Duodenal mucosa (tissue), 2 donors: ENCODE measurements at regions not wholly inside any gene's neighbourhood (a gene's known extent, or its start where the extent isn't known, plus 50 kb on each side); places are given as distances from the start of the nearest gene placed in this dataset.

ENCODE experiments used
- H3K27ac ChIP-seq: one replicate; pipeline ENCODE4 v1.7.0; 2013; ENCODE audit warnings: low read depth, low read length
- H3K27me3 ChIP-seq, 2 donors: one replicate each; pipeline ENCODE4 v1.7.0; 2013; ENCODE audit warnings: low read length in 2 of 2, control low read depth in 1 of 2; ENCODE audit not compliant: insufficient read depth in 2 of 2, control insufficient read depth in 1 of 2
- H3K36me3 ChIP-seq, 2 donors: one replicate each; pipeline ENCODE4 v1.7.0; 2013; ENCODE audit warnings: low read length in 2 of 2, control low read depth in 1 of 2; ENCODE audit not compliant: insufficient read depth in 2 of 2, control insufficient read depth in 1 of 2
- H3K4me1 ChIP-seq, 2 donors: one replicate each; pipeline ENCODE4 v1.7.0; 2013; ENCODE audit warnings: low read length in 2 of 2, control low read depth in 1 of 2; ENCODE audit not compliant: insufficient read depth in 2 of 2, control insufficient read depth in 1 of 2
- H3K4me3 ChIP-seq, 2 donors: one replicate each; pipeline ENCODE4 v1.7.0; 2013; ENCODE audit warnings: low read length in 2 of 2, low read depth in 1 of 2
- H3K9ac ChIP-seq, 2 donors: one replicate each; pipeline ENCODE4 v1.7.0; 2013; ENCODE audit warnings: low read length in 2 of 2, low read depth in 1 of 2
- H3K9me3 ChIP-seq, 2 donors: one replicate each; pipeline ENCODE4 v1.7.0; 2013; ENCODE audit warnings: low read length in 2 of 2, control low read depth in 1 of 2; ENCODE audit not compliant: control insufficient read depth in 1 of 2

- Histone ChIP-seq H3K27me3 (no peaks in the 10 kb centered on the region), H3K4me3 (no peak overlapping the region), H3K36me3 (no peaks in the 10 kb centered on the region), H3K27ac (no peak overlapping the region), H3K4me1 (no peaks in the 10 kb centered on the region), H3K9ac (no peak overlapping the region), H3K9me3 (no peaks in the 10 kb centered on the region)
These were observed 473.1 kb upstream of the FANCL start for GRCh38 chr2:58714238-58714637.

- H3K27ac ChIP-seq = no peak overlapping the region
- H3K4me1 ChIP-seq = no peaks in the 10 kb centered on the region
- H3K4me3 ChIP-seq = no peak overlapping the region
- no peaks in the 10 kb centered on the region for H3K27me3 ChIP-seq
- H3K36me3 ChIP-seq = no peaks in the 10 kb centered on the region
- H3K9ac ChIP-seq = no peak overlapping the region
- no peaks in the 10 kb centered on the region for H3K9me3 ChIP-seq
These were observed 469.7 kb upstream of the FANCL start for GRCh38 chr2:58710795-58711279.

DNA sequence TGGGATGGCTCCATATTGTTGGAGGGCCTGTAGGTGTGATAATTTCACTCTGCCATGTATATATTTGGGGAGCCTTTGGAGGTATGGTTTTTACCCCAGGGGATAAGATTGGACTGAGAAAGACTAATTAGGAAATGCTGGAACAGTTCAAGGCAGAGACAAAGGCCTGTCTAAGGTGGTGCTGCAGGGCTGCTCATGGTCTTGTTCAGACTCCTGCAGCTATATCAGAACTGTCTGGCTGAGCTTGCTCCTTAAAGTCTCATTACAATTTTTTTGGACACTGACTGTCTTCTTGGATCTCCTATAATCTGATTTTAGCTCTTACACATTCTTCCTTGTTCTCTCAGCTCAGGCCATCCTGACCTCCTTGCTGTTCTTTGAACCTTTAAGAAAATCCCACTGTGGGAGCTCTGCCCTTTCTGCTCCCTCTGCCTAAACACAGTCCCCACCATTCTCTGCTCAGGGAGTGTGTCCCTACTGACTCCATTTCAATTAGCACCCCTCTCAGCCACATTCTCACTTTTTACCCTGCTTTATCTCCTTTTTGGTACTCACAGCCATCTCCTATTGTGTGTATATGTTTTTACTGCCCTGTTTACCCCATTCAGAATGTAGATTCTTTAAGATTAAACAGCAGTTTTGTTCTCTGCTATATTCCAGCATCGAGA lies 468.7 kb upstream of the FANCL start:
- no peaks in the 10 kb centered on the region for H3K36me3 ChIP-seq
- H3K27me3 ChIP-seq = no peaks in the 10 kb centered on the region
- no peaks in the 10 kb centered on the region for H3K9me3 ChIP-seq
- no peak overlapping the region for H3K9ac ChIP-seq
- no peak overlapping the region for H3K27ac ChIP-seq
- H3K4me3 ChIP-seq = no peak overlapping the region
- H3K4me1 ChIP-seq = no peaks in the 10 kb centered on the region

DNA sequence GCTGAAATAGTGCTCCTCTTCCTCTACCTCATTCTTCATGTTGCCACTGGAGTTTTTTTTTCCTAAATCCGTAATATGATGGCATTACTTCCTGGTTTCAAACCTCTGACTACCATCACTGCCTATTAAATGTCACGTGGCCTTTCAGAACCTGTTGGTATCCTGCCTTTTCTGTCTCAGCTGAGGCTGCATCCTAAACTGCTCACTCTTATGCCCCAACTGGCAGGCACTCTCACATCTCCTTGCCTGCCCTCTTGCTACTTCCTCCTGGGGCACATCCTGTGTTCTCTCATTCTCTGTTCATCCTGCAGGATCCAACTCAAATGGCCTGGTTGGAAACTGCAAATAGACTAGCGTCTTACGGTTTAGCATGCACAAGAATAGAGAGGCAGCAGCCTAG lies 468.1 kb upstream of the FANCL start:
- Histone ChIP-seq H3K36me3 (no peaks in the 10 kb centered on the region), H3K27me3 (no peaks in the 10 kb centered on the region), H3K4me3 (no peak overlapping the region), H3K9me3 (no peaks in the 10 kb centered on the region), H3K27ac (no peak overlapping the region), H3K4me1 (no peaks in the 10 kb centered on the region), H3K9ac (no peak overlapping the region)

DNA sequence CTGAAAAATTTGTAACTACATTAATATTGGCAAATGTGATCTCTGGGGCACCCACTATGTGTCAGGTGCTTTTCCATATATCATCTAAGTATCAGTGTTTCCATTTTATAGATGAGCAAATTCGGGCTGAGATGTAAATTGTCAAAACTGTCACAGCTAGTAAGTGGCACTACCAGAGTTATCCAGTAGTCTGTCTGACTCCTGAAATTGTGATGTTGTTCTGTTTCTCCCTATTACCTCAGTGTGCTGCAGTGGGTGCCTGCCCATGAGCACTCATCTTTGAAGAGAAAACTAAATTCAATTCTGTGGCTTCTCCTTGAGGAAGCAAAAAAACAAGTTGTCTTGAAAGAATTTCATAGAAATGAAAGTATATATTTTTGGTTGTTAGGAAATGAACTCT lies 467.4 kb upstream of the FANCL start:
- H3K4me1 ChIP-seq = no peaks in the 10 kb centered on the region
- no peak overlapping the region for H3K4me3 ChIP-seq
- no peaks in the 10 kb centered on the region for H3K36me3 ChIP-seq
- no peaks in the 10 kb centered on the region for H3K27me3 ChIP-seq
- H3K9me3 ChIP-seq = no peaks in the 10 kb centered on the region
- no peak overlapping the region for H3K9ac ChIP-seq
- no peak overlapping the region for H3K27ac ChIP-seq

- Histone ChIP-seq H3K27me3 (no peaks in the 10 kb centered on the region), H3K4me3 (no peak overlapping the region), H3K4me1 (no peaks in the 10 kb centered on the region), H3K9me3 (no peaks in the 10 kb centered on the region), H3K27ac (no peak overlapping the region), H3K36me3 (no peaks in the 10 kb centered on the region), H3K9ac (no peak overlapping the region)
These were observed 461.3 kb upstream of the FANCL start for GRCh38 chr2:58702302-58702885.

GRCh38 chr2:58701688-58702301 lies 460.7 kb upstream of the FANCL start:
- no peak overlapping the region for H3K9ac ChIP-seq
- no peaks in the 10 kb centered on the region for H3K27me3 ChIP-seq
- H3K9me3 ChIP-seq = no peaks in the 10 kb centered on the region
- H3K4me1 ChIP-seq = no peaks in the 10 kb centered on the region
- H3K4me3 ChIP-seq = no peak overlapping the region
- H3K36me3 ChIP-seq = no peaks in the 10 kb centered on the region
- no peak overlapping the region for H3K27ac ChIP-seq

GRCh38 chr2:58700591-58700990 lies 459.5 kb upstream of the FANCL start:
- Histone ChIP-seq H3K36me3 (no peaks in the 10 kb centered on the region), H3K9ac (no peak overlapping the region)

DNA sequence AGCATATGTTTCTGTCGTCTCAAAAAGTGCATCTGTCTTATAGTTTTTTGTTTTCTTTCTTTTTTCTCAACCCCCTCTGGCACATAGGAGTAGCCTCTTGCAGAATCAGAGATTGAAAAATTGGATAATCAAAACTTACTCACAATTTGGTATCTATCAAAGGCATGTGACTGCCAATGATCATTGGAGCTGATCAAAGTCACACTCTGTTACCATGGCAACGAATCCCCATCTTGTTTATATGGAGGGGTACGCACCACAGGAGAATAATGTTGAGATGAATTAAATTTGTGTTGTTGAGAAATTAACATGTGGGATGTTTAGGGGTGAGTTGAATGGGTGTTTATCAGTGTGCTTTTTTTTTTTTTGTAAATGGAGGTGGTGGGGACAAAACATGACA lies 458.3 kb upstream of the FANCL start:
- Histone ChIP-seq H3K27ac (no peak overlapping the region), H3K9ac (no peak overlapping the region), H3K27me3 (no peaks in the 10 kb centered on the region), H3K36me3 (no peaks in the 10 kb centered on the region), H3K4me3 (no peak overlapping the region), H3K9me3 (no peaks in the 10 kb centered on the region), H3K4me1 (no peaks in the 10 kb centered on the region)

More at GRCh38 chr2:58700591-58700990, 459.5 kb upstream of the FANCL start:
- Histone ChIP-seq H3K4me3 (no peak overlapping the region), H3K4me1 (no peaks in the 10 kb centered on the region), H3K27me3 (no peaks in the 10 kb centered on the region), H3K27ac (no peak overlapping the region), H3K9me3 (no peaks in the 10 kb centered on the region)

GRCh38 chr2:58698620-58699019 lies 457.5 kb upstream of the FANCL start:
- Histone ChIP-seq H3K27ac (no peak overlapping the region), H3K9ac (no peak overlapping the region), H3K36me3 (no peaks in the 10 kb centered on the region), H3K9me3 (no peaks in the 10 kb centered on the region), H3K4me3 (no peak overlapping the region), H3K27me3 (no peaks in the 10 kb centered on the region), H3K4me1 (no peaks in the 10 kb centered on the region)
